GM18499 (cell line): ENCODE measurements at regions not wholly inside any gene's neighbourhood (a gene's known extent, or its start where the extent isn't known, plus 50 kb on each side); places are given as distances from the start of the nearest gene placed in this dataset.
"Not testable (repeated sequence)": the region's sequence is repeated elsewhere in the genome, so short reads cannot be mapped to it uniquely, and the experiment has no call there.

Experiments used
- ATAC-seq: cut with Tn5 transposase; IDR thresholded peaks from one replicate; pipeline ENCODE4 v1.9.1; 2021; ENCODE audit warnings: moderate number of reproducible peaks; ENCODE audit not compliant: insufficient read depth, unreplicated experiment

GRCh38 chr1:189992856-189993255 lies 484.8 kb downstream of the BRINP3 start:
- no peak for ATAC-seq

GRCh38 chr1:190000365-190000872 lies 477.2 kb downstream of the BRINP3 start:
- no peak for ATAC-seq

DNA sequence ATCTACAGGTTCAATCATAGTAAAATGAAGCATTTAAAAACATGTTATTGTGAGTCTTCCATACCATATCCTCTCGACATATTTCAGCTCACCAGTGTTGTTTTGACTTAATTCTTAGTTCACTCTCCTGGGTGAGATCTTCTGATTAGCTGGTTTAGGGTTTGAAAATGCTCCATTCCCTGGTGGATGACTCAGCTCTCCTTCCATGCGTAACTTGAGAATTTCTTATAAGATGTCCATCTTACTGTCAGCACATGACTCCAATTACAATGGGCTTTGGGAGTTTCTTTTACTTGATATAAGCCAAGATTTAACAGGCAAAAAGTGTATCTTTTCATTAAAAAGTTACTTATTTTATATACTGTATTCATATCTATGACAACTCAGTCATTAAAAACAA lies 476.5 kb downstream of the BRINP3 start:
- no peak for ATAC-seq

- ATAC-seq: no peak
These were observed 474.3 kb downstream of the BRINP3 start for GRCh38 chr1:190003376-190003775.

DNA sequence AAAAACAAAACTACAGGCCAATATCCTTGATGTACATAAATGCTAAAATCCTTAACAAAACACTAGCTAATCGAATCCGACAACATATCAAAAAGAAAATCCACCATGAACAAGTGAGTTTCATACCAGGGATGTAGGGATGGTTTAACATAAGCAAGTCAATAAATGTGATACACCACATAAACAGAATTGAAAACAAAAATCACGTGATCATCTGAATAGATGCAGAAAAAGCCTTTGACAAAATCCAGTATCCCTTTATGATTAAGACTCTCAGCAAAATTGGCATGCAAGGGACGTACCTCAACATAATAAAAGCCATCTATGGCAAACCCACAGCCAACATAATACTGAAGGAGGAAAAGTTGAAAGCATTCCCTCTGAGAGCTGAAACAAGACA lies 466.1 kb downstream of the BRINP3 start:
- ATAC-seq: no peak

DNA sequence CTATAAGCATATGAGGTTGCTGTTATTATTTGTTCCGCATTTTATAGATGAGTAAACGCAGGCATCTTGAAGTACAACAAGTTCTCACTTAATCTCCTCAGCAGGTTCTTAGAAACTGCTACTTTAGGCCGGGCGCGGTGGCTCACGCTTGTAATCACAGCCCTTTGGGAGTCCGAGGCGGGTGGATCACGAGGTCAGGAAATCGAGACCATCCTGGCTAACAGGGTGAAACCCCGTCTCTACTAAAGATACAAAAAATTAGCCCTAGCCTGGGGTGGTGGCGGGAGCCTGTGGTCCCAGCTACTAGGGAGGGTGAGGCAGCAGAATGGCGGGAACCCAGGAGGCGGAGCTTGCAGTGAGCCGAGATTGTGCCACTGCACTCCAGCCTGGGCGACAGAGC lies 458.5 kb downstream of the BRINP3 start:
- not testable (repeated sequence) for ATAC-seq

DNA sequence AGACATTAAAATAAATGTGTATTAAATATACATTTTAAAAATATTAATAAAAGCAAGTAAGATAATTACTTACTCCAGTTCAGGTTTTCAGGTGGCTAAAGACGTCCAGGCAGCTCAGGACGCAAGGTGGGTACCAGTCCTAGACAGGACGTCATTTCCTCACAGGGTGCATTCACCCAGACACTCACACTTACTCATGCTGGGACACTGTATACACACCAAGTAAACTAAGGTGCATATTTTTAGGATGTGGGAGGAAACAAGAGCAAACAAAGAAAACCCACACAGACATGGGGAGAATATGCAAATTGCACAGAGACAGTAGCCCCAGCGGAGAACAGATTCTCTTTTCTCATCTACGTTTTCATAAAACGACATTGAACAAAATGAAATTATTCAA lies 457.9 kb downstream of the BRINP3 start:
- ATAC-seq: no peak

- no peak for ATAC-seq
These were observed 455.0 kb downstream of the BRINP3 start for GRCh38 chr1:190022709-190023108.

- no peak for ATAC-seq
These were observed 448.2 kb downstream of the BRINP3 start for GRCh38 chr1:190029441-190029840.

DNA sequence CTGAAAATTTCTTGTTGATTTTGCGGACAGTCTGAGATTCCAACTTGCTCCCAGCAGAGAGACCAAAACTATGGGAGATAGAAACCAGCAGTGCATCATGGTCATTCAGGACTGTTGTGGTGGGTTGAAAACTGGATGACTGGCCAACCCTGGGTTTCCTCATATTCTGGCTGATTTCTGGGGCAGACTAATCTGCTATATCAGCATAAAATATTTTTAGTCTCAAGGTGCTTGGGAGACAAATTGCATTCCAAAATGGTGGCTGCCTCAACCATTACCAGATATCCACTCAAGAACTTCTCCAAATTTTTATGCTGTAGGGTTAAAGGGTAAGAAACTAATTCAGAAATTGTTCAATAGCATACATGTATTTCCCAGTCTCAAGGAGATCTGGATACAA lies 434.0 kb downstream of the BRINP3 start:
- no peak for ATAC-seq

DNA sequence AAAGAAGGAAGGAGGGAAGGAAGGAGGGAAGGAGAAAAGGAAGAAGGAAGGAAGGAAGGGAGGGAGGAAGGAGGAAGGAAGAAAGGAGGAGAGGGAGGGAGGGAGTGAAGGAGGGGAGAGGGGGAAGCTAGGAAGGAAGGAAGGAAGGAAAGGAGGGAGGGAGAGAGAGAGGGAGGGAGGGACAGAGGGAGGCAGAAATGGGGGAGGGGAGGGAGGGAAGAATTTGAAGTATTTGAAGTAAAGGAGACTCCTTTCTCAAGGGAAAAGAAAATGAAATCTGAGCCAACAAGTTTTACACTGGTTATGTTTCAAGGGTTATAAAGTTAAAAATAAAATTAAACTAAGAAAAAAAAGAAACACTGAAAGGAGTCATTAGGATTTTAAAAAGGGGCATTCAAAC lies 431.4 kb downstream of the BRINP3 start:
- no peak for ATAC-seq
